ENCODE measurements at regions not wholly inside any gene's neighbourhood (a gene's known extent, or its start where the extent isn't known, plus 50 kb on each side); places are given as distances from the start of the nearest gene placed in this dataset.

DNA sequence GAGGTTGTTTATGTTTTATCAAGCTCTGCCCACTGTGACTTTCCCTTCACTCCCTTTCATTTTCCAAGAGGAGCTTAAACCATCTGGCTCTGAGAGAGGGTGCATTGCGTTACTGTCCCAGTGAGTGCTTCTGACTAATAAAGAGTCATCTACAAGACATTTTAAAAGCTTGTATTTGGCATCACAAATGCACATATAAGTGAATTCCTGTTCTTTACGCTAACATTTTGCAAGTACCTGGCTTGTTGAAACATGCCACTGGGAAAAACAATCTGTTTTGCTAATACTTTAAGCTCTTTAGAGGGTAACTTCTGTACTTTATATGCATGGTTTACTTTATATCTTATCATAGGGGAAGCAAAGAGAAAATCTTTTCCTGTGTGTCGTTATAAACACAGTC lies 534.6 kb upstream of the POM121L12 start:
- H3K9me3 ChIP-seq (ENCODE audit: control insufficient read depth, insufficient read depth, low read depth, low read length): no peaks in the 10 kb centered on the region
- POLR2A ChIA-PET: no interaction called here
- no peak overlapping the region for H3K27ac ChIP-seq (ENCODE audit: extremely low read depth, low read depth, low read length)
- H3K4me1 ChIP-seq (ENCODE audit: control insufficient read depth, insufficient read depth, low read length): no peaks in the 10 kb centered on the region
- H3K36me3 ChIP-seq (ENCODE audit: control insufficient read depth in 2 of 2, insufficient read depth in 1 of 2, low read length in 2 of 2): no peaks in the 10 kb centered on the region
- no peak for TF ChIP-seq ZNF416 (tag by site-specific recombination; IDR thresholded peaks at IDR 0.05)
- no peak for TF ChIP-seq KLF8 (tag by site-specific recombination; IDR thresholded peaks at IDR 0.05)
- TF ChIP-seq ZNF404 (tag by site-specific recombination; IDR thresholded peaks at IDR 0.05): no peak
- no peak for TF ChIP-seq ZBTB21 (tag by site-specific recombination; IDR thresholded peaks at IDR 0.05)
- no peak for TF ChIP-seq REPIN1 (tag by site-specific recombination; IDR thresholded peaks at IDR 0.05; ENCODE audit: low read depth)
- TF ChIP-seq, protein P1, sequence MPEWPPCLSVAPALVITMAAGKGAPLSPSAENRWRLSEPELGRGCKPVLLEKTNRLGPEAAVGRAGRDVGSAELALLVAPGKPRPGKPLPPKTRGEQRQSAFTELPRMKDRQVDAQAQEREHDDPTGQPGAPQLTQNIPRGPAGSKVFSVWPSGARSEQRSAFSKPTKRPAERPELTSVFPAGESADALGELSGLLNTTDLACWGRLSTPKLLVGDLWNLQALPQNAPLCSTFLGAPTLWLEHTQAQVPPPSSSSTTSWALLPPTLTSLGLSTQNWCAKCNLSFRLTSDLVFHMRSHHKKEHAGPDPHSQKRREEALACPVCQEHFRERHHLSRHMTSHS (tag by site-specific recombination; IDR thresholded peaks at IDR 0.05): no peak
- TF ChIP-seq REST (tag by site-specific recombination; IDR thresholded peaks at IDR 0.05): no peak
- TF ChIP-seq, protein P2, sequence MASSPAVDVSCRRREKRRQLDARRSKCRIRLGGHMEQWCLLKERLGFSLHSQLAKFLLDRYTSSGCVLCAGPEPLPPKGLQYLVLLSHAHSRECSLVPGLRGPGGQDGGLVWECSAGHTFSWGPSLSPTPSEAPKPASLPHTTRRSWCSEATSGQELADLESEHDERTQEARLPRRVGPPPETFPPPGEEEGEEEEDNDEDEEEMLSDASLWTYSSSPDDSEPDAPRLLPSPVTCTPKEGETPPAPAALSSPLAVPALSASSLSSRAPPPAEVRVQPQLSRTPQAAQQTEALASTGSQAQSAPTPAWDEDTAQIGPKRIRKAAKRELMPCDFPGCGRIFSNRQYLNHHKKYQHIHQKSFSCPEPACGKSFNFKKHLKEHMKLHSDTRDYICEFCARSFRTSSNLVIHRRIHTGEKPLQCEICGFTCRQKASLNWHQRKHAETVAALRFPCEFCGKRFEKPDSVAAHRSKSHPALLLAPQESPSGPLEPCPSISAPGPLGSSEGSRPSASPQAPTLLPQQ (tag by site-specific recombination; IDR thresholded peaks at IDR 0.05): no peak
- no peak for TF ChIP-seq ZNF112 (tag by site-specific recombination; IDR thresholded peaks at IDR 0.05)
- TF ChIP-seq ZBTB7A (tag by site-specific recombination; IDR thresholded peaks at IDR 0.05; ENCODE audit: low read depth): no peak
- no peak for TF ChIP-seq ZNF423 (tag by site-specific recombination; IDR thresholded peaks at IDR 0.05)
- TF ChIP-seq, protein P3, sequence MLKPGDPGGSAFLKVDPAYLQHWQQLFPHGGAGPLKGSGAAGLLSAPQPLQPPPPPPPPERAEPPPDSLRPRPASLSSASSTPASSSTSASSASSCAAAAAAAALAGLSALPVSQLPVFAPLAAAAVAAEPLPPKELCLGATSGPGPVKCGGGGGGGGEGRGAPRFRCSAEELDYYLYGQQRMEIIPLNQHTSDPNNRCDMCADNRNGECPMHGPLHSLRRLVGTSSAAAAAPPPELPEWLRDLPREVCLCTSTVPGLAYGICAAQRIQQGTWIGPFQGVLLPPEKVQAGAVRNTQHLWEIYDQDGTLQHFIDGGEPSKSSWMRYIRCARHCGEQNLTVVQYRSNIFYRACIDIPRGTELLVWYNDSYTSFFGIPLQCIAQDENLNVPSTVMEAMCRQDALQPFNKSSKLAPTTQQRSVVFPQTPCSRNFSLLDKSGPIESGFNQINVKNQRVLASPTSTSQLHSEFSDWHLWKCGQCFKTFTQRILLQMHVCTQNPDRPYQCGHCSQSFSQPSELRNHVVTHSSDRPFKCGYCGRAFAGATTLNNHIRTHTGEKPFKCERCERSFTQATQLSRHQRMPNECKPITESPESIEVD (tag by site-specific recombination; IDR thresholded peaks at IDR 0.05): no peak
- no peak for TF ChIP-seq SP2 (tag by site-specific recombination; IDR thresholded peaks at IDR 0.05)
- no peak for TF ChIP-seq KLF10 (tag by site-specific recombination; IDR thresholded peaks at IDR 0.05)
- TF ChIP-seq GLI2 (tag by site-specific recombination; IDR thresholded peaks at IDR 0.05; ENCODE audit: borderline replicate concordance, low read depth): no peak
- no peak overlapping the region for H3K4me3 ChIP-seq (ENCODE audit: low read depth, low read length)
- CTCF ChIA-PET: no interaction called here

- H3K36me3 ChIP-seq (ENCODE audit: control insufficient read depth in 2 of 2, insufficient read depth in 1 of 2, low read length in 2 of 2): no peaks in the 10 kb centered on the region
- no peaks in the 10 kb centered on the region for H3K9me3 ChIP-seq (ENCODE audit: control insufficient read depth, insufficient read depth, low read depth, low read length)
- ChIA-PET POLR2A (no interaction called here), CTCF (no interaction called here)
- H3K27ac ChIP-seq (ENCODE audit: extremely low read depth, low read depth, low read length): no peak overlapping the region
- TF ChIP-seq ZNF626 (tag by site-specific recombination; IDR thresholded peaks at IDR 0.05) (no peak), SCRT2 (tag by site-specific recombination; IDR thresholded peaks at IDR 0.05) (no peak), ZNF518A (tag by site-specific recombination; conservative IDR thresholded peaks at IDR 0.05; ENCODE audit: low read depth) (no peak), ZNF529 (tag by site-specific recombination; IDR thresholded peaks at IDR 0.05; ENCODE audit: insufficient replicate concordance) (no peak), ZBTB1 (tag by site-specific recombination; IDR thresholded peaks at IDR 0.05) (no peak), ZNF426 (tag by site-specific recombination; IDR thresholded peaks at IDR 0.05) (no peak), ZNF768 (tag by site-specific recombination; IDR thresholded peaks at IDR 0.05) (no peak), ZNF701 (tag by site-specific recombination; IDR thresholded peaks at IDR 0.05) (no peak), KLF9 (tag by site-specific recombination; IDR thresholded peaks at IDR 0.05; ENCODE audit: low read depth) (no peak), ZNF660 (tag by site-specific recombination; IDR thresholded peaks at IDR 0.05) (no peak)
- no peak overlapping the region for H3K4me3 ChIP-seq (ENCODE audit: low read depth, low read length)
- H3K4me1 ChIP-seq (ENCODE audit: control insufficient read depth, insufficient read depth, low read length): no peaks in the 10 kb centered on the region
Measured at GRCh38 chr7:52498366-52498765, 537.1 kb upstream of the POM121L12 start.

Measured in HEK293 (cell line).